Cardiac muscle cell (in vitro differentiated cells and primary cell): ENCODE measurements at regions not wholly inside any gene's neighbourhood (a gene's known extent, or its start where the extent isn't known, plus 50 kb on each side); places are given as distances from the start of the nearest gene placed in this dataset.
A peak's percentile ranks its signal among the peaks of the same experiment; 100 is the strongest.

Experiments
- DNase-seq, 2 donors: peaks; one replicate each; pipeline versions ENCODE4 v3.0.0 to v3.0.0-alpha.2; 2010 to 2017; ENCODE audit warnings: low read depth in 1 of 2, low spot score in 1 of 2
- H3K27ac ChIP-seq: fragments of 200-600 bp; sonication (generic); 2 replicates; pipeline ENCODE4 v1.5.1; 2016
- H3K27me3 ChIP-seq: fragments of 200-600 bp; sonication (generic); 2 replicates; pipeline ENCODE4 v1.6.0; 2016; ENCODE audit warnings: control low read depth
- H3K36me3 ChIP-seq: fragments of 200-600 bp; sonication (generic); 2 replicates; pipeline ENCODE4 v1.5.1; 2016; ENCODE audit warnings: control low read depth
- H3K4me1 ChIP-seq: fragments of 200-600 bp; sonication (generic); 2 replicates; pipeline ENCODE4 v1.8.1; 2017; ENCODE audit warnings: low read depth, mild to moderate bottlenecking, mixed run types
- H3K4me3 ChIP-seq: fragments of 200-600 bp; sonication (generic); 2 replicates; pipeline ENCODE4 v1.5.1; 2016; ENCODE audit warnings: mild to moderate bottlenecking
- H3K9me3 ChIP-seq: fragments of 200-600 bp; sonication (generic); 2 replicates; pipeline ENCODE4 v1.5.1; 2017; ENCODE audit warnings: low read depth, mild to moderate bottlenecking, control low read depth
- TF ChIP-seq, protein P1 (sequence below): IDR thresholded peaks from 2 replicates; pipeline ENCODE4 v1.5.1; 2012; ENCODE audit warnings: low read depth, mild to moderate bottlenecking, low read length

GRCh38 chr9:126108240-126108639 lies 218.4 kb upstream of the MVB12B start:
- DNase-seq, result peak; percentile 35 to 72
- TF ChIP-seq, protein P1, sequence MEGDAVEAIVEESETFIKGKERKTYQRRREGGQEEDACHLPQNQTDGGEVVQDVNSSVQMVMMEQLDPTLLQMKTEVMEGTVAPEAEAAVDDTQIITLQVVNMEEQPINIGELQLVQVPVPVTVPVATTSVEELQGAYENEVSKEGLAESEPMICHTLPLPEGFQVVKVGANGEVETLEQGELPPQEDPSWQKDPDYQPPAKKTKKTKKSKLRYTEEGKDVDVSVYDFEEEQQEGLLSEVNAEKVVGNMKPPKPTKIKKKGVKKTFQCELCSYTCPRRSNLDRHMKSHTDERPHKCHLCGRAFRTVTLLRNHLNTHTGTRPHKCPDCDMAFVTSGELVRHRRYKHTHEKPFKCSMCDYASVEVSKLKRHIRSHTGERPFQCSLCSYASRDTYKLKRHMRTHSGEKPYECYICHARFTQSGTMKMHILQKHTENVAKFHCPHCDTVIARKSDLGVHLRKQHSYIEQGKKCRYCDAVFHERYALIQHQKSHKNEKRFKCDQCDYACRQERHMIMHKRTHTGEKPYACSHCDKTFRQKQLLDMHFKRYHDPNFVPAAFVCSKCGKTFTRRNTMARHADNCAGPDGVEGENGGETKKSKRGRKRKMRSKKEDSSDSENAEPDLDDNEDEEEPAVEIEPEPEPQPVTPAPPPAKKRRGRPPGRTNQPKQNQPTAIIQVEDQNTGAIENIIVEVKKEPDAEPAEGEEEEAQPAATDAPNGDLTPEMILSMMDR, result no peak
- Histone ChIP-seq H3K27me3 (no peaks in the 10 kb centered on the region), H3K27ac (no peak overlapping the region), H3K36me3 (no peaks in the 10 kb centered on the region), H3K9me3 (no peaks in the 10 kb centered on the region), H3K4me1 (no peaks in the 10 kb centered on the region), H3K4me3 (no peak overlapping the region)

- Histone ChIP-seq H3K9me3 (no peaks in the 10 kb centered on the region), H3K27me3 (no peaks in the 10 kb centered on the region), H3K4me3 (no peak overlapping the region), H3K36me3 (no peaks in the 10 kb centered on the region), H3K4me1 (no peaks in the 10 kb centered on the region), H3K27ac (no peak overlapping the region)
- TF ChIP-seq, protein P1, result no peak
- no peak for DNase-seq
These were observed 217.1 kb upstream of the MVB12B start for GRCh38 chr9:126109575-126109974.

DNA sequence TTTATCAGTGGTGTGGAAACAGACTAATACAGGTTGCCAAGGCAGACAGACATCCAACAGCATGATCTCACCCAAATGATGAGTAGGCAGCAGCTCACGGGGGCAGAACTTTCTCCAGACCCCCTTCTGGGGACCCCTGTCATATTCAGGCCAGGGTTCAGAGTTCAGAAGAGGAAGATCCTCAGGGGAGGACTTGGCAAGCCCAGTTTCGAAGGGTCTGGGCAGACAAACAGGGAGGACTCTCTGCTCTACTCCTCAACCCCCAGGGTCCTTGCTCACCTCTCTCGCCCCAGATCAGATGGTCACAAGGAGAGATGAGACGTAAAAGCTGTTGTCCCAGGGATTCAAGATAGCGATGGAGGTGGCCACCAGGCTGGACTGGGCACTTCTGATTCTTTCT lies 215.1 kb upstream of the MVB12B start:
- no peak for DNase-seq
- no peaks in the 10 kb centered on the region for H3K27me3 ChIP-seq
- no peaks in the 10 kb centered on the region for H3K9me3 ChIP-seq
- no peak overlapping the region for H3K4me3 ChIP-seq
- no peaks in the 10 kb centered on the region for H3K36me3 ChIP-seq
- no peaks in the 10 kb centered on the region for H3K4me1 ChIP-seq
- H3K27ac ChIP-seq, result no peak overlapping the region
- TF ChIP-seq, protein P1, result no peak

DNA sequence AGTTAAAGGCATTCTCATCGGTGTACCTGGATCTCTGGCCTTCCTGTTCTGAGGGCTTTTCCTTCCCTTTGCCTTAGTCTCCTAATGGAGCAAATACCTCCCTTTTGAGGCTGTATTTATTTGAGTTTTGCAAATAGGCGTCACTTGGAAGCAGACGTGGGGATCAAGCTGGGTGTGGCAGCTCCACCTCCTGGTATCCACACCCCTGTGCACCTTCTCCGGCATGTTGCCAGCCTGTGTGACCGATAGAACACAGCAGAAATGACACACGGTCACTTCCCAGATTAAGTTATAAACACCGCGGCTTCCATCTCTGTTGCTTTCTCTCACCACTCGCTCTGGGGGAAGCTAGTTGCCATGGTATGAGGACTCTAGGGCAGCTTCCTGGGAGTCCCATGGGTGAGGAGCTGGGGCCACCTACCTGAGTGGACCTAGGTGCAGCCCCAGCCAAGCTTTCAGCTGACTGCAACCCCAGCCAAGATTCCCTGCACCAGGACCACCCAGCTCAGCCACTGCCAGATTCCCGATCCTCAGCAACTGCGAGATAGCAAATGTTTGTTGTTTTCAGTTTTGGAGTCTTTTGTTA lies 214.4 kb upstream of the MVB12B start:
- H3K4me1 ChIP-seq, result no peaks in the 10 kb centered on the region
- no peaks in the 10 kb centered on the region for H3K9me3 ChIP-seq
- H3K27ac ChIP-seq, result no peak overlapping the region
- no peak for DNase-seq
- no peaks in the 10 kb centered on the region for H3K27me3 ChIP-seq
- no peak overlapping the region for H3K4me3 ChIP-seq
- TF ChIP-seq, protein P1, result no peak
- no peaks in the 10 kb centered on the region for H3K36me3 ChIP-seq

DNA sequence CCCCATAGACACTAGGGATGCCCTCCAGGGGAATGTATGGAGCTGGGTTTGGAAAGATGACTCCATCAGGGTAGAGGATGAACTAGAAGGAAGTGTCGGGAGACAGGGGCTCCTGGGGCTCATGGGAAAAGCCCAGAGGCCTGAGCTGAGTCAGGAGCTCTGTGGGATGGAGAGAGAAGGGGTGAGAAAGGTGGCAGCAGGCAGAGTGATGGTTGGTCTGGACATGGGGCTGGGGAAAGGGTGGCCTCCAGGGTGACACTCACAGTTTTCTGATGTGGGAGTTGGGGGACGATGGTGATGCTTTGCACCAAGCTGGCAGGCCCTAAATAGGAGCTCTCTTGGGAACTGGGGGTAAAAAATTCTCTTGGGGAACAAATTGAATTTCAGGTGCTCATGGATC lies 213.5 kb upstream of the MVB12B start:
- H3K9me3 ChIP-seq, result no peaks in the 10 kb centered on the region
- TF ChIP-seq, protein P1, result no peak
- DNase-seq, result no peak
- no peaks in the 10 kb centered on the region for H3K4me1 ChIP-seq
- H3K36me3 ChIP-seq, result no peaks in the 10 kb centered on the region
- H3K4me3 ChIP-seq, result no peak overlapping the region
- H3K27ac ChIP-seq, result no peak overlapping the region
- no peaks in the 10 kb centered on the region for H3K27me3 ChIP-seq
